ENCODE measurements at regions not wholly inside any gene's neighbourhood (a gene's known extent, or its start where the extent isn't known, plus 50 kb on each side); places are given as distances from the start of the nearest gene placed in this dataset.

DNA sequence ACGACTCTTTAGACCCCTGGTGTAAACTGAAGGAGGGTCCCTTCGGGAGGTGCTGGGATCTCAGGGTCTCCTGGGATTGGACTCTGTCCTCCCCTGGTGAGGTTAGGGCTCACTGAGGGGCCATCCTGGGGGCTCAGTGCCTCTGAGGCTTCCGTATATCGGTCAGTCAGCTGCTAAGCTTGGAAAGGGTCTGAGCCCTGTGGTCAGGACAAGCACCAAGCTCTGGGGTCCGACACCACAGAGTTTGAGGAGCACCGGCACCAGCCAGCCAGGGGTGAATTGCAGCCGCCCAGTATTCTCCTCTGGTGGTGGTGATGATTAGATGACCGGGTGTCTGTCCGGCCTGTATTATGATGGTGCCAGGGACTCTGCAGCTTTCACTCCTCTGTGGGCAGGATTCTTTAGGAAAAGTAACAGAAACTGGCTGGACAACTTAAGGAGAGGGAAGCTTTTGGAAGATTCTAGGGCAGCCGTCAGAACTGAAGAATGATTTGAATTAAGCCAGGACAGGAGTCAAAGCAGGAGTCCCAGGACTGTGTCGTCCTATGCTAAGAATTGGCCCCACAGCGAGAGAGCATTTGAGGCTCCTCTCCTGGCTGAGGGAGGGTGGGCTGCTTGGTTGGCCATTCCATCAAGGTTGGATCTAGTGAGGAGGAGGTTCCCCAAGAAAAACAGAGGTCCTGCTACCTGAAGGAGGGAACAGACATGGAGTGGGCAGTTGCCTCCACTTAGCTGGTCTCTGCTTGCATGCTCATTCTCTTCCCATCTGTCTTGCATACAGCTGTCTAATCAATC is 158.6 kb upstream of the HS6ST1 start:
- no peaks in the 10 kb centered on the region for H3K36me3 ChIP-seq (ENCODE audit: control insufficient read depth in 2 of 2, extremely low read depth in 1 of 2, insufficient read depth in 2 of 2, low read length in 2 of 2)
- no peak overlapping the region for H2AFZ ChIP-seq (ENCODE audit: control insufficient read depth, low read length)
- H3K9ac ChIP-seq (ENCODE audit: control insufficient read depth, extremely low read depth, insufficient read depth, low read length), result no peak overlapping the region
- no peak overlapping the region for H3K27ac ChIP-seq (ENCODE audit: control insufficient read depth, insufficient read depth, low read length)
- H3K27me3 ChIP-seq (ENCODE audit: control insufficient read depth, extremely low read depth, insufficient read depth, low read length), result peaks cover 19% of the 10 kb centered on the region
- no peaks in the 10 kb centered on the region for H3K4me1 ChIP-seq (ENCODE audit: control insufficient read depth, extremely low read depth, insufficient read depth, low read length)
- H3K9me1 ChIP-seq (ENCODE audit: control insufficient read depth, extremely low read depth, insufficient read depth, low read length), result no peaks in the 10 kb centered on the region
- TF ChIP-seq, protein P1, sequence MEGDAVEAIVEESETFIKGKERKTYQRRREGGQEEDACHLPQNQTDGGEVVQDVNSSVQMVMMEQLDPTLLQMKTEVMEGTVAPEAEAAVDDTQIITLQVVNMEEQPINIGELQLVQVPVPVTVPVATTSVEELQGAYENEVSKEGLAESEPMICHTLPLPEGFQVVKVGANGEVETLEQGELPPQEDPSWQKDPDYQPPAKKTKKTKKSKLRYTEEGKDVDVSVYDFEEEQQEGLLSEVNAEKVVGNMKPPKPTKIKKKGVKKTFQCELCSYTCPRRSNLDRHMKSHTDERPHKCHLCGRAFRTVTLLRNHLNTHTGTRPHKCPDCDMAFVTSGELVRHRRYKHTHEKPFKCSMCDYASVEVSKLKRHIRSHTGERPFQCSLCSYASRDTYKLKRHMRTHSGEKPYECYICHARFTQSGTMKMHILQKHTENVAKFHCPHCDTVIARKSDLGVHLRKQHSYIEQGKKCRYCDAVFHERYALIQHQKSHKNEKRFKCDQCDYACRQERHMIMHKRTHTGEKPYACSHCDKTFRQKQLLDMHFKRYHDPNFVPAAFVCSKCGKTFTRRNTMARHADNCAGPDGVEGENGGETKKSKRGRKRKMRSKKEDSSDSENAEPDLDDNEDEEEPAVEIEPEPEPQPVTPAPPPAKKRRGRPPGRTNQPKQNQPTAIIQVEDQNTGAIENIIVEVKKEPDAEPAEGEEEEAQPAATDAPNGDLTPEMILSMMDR (optimal IDR thresholded peaks at IDR 0.05 in 1 of 3, IDR thresholded peaks at IDR 0.05 in 1 of 3, conservative IDR thresholded peaks at IDR 0.05 in 1 of 3; ENCODE audit: extremely low read depth in 1 of 3, insufficient read depth in 2 of 3, low read length in 3 of 3), result no peak
- TF ChIP-seq EZH2 (IDR thresholded peaks at IDR 0.05; ENCODE audit: low read length), result no peak
- dilution Hi-C loops (cut with MboI; ENCODE audit: extremely low pct_ligation_motif_present, low sequenced_read_pairs), result no loop called here
- no peaks in the 10 kb centered on the region for H3K9me3 ChIP-seq (ENCODE audit: control insufficient read depth, low read depth, low read length)
- no peaks in the 10 kb centered on the region for H3K79me2 ChIP-seq (ENCODE audit: control insufficient read depth, insufficient read depth, low read length)
- H3K4me2 ChIP-seq (ENCODE audit: control insufficient read depth, extremely low read depth, insufficient read depth, low read depth, low read length), result no peak overlapping the region
- no peak for DNase-seq (ENCODE audit: low read depth, low spot score)
- no peak for FAIRE-seq
- H4K20me1 ChIP-seq (ENCODE audit: control insufficient read depth, extremely low read depth, insufficient read depth, low read length), result no peaks in the 10 kb centered on the region
- no peak overlapping the region for H3K4me3 ChIP-seq (ENCODE audit: control insufficient read depth in 2 of 3, extremely low read depth in 1 of 3, insufficient read depth in 2 of 3, low read depth in 1 of 3, low read length in 3 of 3)

DNA sequence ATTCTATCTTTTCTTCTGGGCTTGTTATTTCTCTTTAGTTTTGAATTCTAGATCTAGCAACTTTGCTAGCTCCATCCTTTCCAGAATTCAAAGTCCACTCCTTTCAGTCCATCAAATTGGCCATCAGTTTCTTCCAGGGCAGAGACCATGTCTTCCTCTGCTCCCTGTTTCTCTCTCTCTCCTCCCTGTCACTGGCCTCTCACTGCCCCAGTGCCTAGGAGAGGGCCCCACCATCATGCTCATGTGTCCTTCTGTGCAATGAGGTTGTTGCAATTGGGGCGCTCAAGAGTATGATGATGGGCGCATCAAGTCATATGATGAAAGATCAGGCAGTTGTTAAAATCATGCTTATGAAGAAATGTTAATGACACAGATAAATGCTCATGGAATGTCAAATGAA is 159.2 kb upstream of the HS6ST1 start:
- dilution Hi-C loops (cut with MboI; ENCODE audit: extremely low pct_ligation_motif_present, low sequenced_read_pairs), result no loop called here
- FAIRE-seq, result no peak

More for the DNA sequence above, 159.2 kb upstream of the HS6ST1 start:
- no peaks in the 10 kb centered on the region for H3K36me3 ChIP-seq (ENCODE audit: control insufficient read depth in 2 of 2, extremely low read depth in 1 of 2, insufficient read depth in 2 of 2, low read length in 2 of 2)
- no peaks in the 10 kb centered on the region for H3K9me1 ChIP-seq (ENCODE audit: control insufficient read depth, extremely low read depth, insufficient read depth, low read length)
- no peak overlapping the region for H3K27ac ChIP-seq (ENCODE audit: control insufficient read depth, insufficient read depth, low read length)
- no peak overlapping the region for H3K9ac ChIP-seq (ENCODE audit: control insufficient read depth, extremely low read depth, insufficient read depth, low read length)
- no peak for DNase-seq (ENCODE audit: low read depth, low spot score)
- no peak overlapping the region for H2AFZ ChIP-seq (ENCODE audit: control insufficient read depth, low read length)
- no peaks in the 10 kb centered on the region for H3K9me3 ChIP-seq (ENCODE audit: control insufficient read depth, low read depth, low read length)
- H3K4me3 ChIP-seq (ENCODE audit: control insufficient read depth in 2 of 3, extremely low read depth in 1 of 3, insufficient read depth in 2 of 3, low read depth in 1 of 3, low read length in 3 of 3), result no peak overlapping the region
- no peak for TF ChIP-seq EZH2 (IDR thresholded peaks at IDR 0.05; ENCODE audit: low read length)
- TF ChIP-seq, protein P1 (optimal IDR thresholded peaks at IDR 0.05 in 1 of 3, IDR thresholded peaks at IDR 0.05 in 1 of 3, conservative IDR thresholded peaks at IDR 0.05 in 1 of 3; ENCODE audit: extremely low read depth in 1 of 3, insufficient read depth in 2 of 3, low read length in 3 of 3), result no peak
- no peaks in the 10 kb centered on the region for H3K79me2 ChIP-seq (ENCODE audit: control insufficient read depth, insufficient read depth, low read length)
- peaks cover 19% of the 10 kb centered on the region for H3K27me3 ChIP-seq (ENCODE audit: control insufficient read depth, extremely low read depth, insufficient read depth, low read length)
- no peak overlapping the region for H3K4me2 ChIP-seq (ENCODE audit: control insufficient read depth, extremely low read depth, insufficient read depth, low read depth, low read length)
- H3K4me1 ChIP-seq (ENCODE audit: control insufficient read depth, extremely low read depth, insufficient read depth, low read length), result no peaks in the 10 kb centered on the region
- no peaks in the 10 kb centered on the region for H4K20me1 ChIP-seq (ENCODE audit: control insufficient read depth, extremely low read depth, insufficient read depth, low read length)
